Suppressor macrophage treated with lipopolysaccharide for 4 hours (primary cell): ENCODE measurements at regions not wholly inside any gene's neighbourhood (a gene's known extent, or its start where the extent isn't known, plus 50 kb on each side); places are given as distances from the start of the nearest gene placed in this dataset.

ENCODE experiments used
- DNase-seq: peaks from one replicate; pipeline ENCODE4 v3.0.0-alpha.2; 2020

DNA sequence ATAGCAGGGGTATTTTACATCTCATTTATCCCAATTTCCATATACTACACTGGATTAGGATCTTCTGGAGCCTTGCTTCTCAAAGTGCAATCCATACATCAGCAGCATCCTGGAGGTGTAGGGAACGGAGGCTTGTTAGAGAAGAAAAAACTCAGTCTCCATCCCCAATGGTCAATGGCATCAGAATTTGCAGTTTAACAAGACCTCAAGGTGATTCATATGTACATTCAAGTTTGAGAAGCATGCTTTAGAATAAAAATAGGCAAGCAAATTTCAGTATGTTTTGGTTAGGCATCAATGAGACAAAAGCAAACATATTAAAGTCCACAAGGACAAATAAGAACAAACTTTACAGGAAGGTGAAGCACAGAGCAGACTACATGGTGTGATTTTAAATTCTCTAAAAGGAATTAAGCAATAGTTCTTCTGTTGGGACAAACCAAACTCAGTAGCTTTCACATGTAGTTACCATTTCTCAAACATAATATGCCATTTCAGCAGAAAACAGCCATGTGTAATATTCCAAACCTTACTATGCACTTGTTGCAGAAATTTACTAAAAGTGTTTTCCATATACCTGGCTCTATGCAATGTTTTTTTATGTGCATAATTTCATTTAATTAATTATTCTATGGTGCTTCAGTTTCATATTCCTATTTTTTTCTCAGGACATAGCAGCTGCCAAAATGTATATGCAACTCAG is 360.3 kb upstream of the NECTIN3 start:
- no peak for DNase-seq

DNA sequence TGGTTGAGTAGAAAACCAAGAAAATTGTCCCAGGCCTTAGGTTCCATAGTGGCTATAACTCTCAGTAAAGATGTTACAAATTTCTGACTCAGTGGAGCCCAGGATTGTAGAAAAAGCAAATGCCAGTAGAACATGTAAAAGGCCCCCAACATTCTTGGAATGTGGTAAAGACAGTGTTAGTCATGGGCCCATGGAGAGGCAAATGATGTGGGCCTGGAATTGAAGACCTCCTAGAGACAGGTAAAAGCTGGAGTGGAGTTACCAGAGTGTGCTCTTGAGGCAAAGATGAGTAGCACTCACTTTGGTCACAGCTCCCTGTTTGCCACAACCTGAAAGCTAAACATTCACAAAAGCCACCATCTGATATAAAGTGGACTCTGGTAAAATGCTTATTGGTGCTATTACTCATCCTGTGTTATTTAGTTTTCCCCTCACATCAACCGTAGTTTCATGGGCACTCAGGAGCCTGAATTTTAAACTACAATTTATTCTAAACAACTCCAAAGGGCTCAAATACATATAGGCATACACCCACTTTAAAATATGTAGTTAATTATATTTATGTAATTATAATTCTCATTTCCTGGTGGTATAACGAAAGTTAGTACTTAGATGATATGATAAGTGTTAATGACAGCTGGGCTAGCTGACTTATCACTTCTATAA is 359.6 kb upstream of the NECTIN3 start:
- no peak for DNase-seq

DNA sequence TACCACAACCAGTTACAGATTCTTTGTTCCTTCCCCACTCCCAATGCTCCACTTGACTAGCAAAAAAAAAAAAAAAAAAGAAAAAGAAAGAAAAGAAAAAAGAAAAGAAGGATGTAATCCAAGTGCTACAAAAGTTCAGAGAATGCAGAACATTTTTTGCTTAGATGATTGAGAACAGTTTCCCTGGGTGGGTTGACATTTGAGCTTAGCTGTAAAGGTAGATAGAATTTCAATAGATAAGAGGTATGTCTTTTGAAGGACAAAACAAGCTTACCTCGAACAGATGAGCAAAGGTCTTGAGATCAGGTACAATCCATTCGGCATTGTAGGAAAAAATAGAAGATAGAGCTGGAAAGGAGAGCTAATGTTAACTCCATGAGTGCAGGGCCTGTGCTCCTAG is 344.6 kb upstream of the NECTIN3 start:
- DNase-seq, result no peak

DNA sequence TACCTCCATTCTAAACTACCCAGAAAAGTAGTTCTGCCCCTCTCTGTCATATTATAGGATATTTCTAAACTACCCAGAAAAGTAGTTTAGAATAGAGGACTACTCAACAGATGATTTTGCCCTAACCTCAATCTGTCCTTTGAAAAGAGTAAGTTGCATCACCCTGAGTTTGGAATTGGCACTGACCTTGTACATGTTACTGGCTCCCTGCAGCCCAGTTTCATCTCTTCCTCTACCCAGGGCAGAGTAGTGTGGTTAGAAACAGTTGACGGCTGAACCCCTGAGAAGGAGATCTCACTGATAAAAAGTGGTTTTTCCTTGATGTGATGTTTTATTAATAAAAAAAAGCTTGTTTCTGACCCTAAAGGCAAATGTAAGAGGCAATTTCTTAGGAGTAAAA is 340.5 kb upstream of the NECTIN3 start:
- no peak for DNase-seq

DNA sequence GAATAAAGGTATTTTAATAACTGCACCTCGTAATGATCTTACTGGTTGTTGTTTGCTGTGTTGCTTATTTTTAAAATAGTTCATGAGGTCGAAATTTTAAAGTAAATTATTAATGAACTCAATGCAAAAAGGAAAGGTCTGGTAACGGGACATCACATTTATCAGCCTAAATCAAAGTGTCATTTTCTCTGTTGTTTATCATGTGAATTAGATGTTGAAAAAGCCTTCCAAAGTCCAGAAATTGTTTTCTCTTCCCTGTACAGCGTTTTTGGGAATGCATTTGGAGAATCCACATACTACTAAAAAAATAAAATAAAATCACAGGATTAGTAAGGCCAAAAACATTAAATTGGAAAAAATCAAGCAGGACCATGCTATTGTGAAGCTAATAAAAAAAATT is 339.2 kb upstream of the NECTIN3 start:
- DNase-seq, result no peak

DNA sequence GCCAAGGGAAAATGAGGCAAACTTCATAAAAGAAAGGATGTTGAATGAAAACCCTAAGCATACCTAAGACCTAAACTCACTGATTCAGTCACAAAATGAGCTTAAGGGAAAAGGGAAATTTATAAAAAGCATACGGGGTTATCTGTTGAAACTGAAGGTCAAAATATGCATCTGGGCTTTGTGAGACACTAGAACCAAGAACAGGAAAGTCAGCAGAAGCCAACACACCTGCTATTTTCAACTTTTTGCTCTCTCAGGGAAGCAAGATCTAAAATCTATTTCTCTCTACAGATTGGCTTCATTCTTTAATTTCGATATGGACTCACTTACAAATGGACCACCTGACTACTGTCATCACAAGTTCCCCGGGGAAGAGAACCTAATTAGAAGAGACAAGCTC is 338.6 kb upstream of the NECTIN3 start:
- no peak for DNase-seq

DNA sequence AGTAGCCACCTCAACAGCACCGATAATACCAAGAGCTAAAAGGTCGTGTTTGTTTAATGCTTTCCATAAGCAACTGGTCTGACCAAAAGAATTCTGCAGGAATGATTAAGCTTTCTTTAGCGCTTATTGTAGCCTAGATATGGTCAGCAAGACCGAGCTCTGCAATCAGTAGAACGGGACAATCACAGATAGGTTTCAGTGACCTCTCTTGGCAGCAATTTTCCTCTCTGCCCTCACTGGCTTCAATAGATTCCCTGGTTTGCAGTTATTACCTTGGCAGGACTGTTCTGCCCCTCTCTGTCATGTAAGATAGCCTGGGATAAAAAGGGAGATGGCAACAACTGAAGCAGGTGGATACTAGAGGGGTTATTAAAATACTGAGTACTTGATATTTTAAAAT is 337.1 kb upstream of the NECTIN3 start:
- no peak for DNase-seq

DNA sequence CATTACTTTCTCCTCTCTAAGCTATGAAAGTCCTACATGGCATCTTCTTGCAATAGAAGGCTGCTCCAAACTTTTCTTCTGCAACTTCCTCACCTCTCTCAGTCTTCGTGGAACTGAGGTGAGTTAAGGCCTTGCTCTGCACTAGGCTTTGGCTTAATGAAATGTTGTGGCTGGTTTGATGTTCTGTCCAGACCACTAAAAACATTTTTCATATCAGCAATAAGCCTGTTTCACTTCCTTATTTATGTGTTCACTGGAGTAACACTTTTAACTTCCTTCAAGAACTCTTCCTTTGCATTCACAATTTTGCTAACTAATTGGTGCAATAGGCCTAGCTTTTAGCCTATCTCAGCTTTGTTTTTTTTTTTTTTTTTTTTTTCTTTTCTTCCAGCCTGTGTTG is 335.3 kb upstream of the NECTIN3 start:
- no peak for DNase-seq

DNA sequence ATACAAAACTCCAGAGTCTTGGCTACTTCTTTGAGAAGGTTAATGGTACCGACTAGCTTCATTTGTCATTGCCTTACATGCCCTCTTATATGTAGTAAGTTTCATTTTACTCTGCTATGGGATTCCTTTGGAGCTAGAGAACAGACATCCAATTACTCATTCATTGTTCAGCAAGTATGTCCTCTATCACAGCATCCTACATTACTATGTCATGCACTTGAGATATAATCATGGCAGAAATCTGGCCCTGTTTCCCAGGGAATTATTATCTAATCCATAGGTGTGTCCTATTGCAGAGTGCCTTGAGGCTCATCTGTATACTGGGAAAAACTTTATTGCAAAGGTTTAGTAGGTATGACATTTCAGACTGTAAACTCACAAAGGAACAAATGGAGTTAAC is 333.1 kb upstream of the NECTIN3 start:
- DNase-seq, result no peak

DNA sequence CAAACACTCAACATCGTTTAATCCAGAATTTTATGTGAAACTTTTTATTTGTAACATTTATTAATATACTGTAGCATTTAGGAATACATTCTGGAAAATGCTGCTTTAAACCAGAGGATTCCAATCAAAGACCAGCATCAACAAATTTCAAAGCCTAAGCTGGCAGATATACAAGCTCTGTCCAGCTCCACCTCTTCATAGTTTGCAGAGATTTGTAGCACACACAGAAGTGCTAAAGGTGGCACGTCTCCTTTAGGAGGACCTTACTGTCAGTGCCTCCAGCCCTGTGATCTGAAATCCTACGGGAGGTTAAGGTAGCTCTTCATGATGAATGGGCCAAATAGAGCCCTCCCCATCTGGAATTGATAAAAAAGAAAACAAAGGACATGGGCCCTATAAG is 329.7 kb upstream of the NECTIN3 start:
- DNase-seq, result no peak

DNA sequence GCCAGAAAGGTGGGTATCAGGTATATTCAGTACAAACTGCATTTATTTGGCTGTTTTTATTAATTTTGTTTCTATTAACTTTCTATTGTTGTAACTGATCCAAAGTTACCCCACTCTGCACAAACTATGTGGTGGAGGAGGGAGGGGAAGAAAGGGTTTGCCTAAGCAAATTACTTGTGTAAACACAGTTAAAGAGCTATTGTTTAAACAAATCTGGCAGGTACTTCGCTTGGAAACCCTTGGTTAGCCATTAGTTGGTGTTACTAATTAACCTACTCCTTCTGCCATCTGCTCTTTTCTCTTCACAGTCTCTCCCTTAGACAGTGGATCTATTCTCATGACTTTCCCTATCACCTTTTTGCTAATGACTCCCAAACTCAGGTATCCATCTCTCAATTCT is 328.4 kb upstream of the NECTIN3 start:
- DNase-seq, result no peak

DNA sequence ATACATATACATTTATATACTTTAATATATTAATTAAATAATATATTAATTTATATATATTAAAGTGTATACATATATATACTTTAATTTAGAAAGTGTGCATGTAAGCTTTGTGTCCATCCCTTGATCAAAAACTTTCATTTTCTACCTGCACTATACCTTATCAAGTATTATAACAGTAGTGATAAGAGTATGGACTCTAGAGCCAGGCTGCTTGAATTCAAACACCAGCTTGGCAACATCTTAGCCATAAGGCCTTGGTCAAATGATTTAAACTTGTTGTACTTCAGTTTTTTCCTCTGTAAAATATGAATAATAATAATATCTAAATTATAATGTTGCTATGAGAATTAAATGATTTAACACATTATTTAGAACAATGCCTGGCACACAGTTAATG is 327.6 kb upstream of the NECTIN3 start:
- no peak for DNase-seq

DNA sequence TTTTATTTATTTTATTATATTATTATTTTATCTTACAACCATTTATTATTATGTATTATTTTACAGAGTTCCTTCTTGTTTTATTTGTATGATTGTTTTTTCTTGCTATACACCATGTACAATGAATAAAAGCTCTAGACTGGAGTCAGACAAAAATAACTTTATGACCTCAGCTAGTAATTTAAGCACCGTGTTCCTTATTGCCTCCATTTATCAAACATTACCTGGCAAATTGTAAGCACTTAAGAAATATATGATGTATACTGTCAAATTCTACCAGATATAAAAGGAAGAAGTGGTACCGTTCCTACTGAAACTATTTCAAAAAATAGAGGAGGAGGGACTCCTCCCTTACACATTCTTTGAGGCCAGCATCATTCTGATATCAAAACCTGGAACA is 326.9 kb upstream of the NECTIN3 start:
- DNase-seq, result no peak

DNA sequence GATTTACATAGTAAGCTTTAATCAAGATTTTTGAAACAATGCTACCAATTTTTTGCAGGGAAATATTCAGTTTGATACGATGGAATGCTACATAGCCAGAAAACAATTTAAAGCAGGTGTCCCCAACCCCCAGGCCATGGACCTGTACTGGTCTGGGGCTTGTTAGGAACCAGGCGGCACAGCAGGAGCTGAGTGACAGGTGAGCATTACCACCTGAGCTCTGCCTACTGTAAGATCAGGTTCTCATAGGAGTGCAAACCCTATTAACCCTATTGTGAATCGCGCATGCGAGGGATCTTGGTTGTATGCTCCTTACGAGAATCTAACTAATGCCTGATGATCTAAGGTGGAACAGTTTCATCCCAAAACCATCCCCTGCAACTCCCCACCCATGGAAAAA is 322.6 kb upstream of the NECTIN3 start:
- DNase-seq, result no peak

DNA sequence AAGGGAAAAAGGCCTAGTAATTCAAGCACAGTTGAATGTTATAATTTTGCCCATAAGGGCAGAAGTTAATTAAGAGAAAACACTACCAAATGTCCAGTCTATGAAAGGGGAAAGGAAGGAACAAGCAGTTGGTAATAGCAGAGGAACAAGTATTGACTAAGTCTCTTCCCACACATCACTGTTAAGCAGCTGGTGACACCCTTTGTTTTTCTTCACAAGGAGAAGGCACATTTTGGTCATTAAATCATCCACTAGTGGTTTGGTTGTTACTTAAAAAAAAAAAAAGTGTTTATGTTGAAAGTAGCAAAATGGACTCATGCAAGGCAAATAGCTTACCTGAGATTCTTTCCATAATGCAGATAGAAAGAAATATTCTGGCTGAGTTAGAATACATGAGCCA is 321.4 kb upstream of the NECTIN3 start:
- DNase-seq, result no peak

DNA sequence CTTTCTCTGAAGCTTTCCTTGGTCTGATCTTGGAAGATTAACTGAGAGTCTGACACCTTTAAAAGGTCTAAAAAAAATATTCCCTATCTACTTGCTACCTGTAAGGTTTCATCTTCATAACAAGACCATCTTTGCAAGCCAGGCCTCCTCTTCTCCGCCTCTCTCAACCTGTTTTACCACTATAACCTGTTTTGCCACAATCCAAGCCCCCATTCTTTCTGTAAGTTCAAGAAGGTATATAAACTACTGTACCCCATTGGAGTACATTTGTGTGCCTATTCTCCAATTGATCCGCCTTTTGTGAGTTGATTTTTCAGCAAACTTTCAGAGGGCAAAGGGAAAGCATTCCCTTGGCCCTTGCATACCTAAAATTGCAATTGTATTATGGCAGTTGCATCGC is 319.3 kb upstream of the NECTIN3 start:
- no peak for DNase-seq

DNA sequence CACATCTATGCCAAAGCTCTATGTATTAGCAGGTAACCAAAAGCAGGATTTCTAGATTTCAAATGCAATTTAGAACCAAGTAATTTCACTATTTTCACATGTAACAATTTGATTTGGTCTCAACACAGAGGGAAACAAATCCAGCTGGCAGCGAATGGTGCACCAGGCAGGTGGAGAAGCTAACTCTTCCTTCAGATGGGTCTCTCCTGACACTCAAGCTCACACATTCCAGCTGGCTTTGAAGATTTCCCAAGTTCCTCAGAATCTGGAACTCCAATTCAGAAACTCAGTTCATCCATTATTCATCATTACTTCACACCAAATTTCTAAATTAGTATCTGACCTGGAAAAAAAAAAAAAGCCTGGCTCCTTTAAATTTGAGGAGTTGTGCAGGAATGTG is 318.1 kb upstream of the NECTIN3 start:
- DNase-seq, result no peak

DNA sequence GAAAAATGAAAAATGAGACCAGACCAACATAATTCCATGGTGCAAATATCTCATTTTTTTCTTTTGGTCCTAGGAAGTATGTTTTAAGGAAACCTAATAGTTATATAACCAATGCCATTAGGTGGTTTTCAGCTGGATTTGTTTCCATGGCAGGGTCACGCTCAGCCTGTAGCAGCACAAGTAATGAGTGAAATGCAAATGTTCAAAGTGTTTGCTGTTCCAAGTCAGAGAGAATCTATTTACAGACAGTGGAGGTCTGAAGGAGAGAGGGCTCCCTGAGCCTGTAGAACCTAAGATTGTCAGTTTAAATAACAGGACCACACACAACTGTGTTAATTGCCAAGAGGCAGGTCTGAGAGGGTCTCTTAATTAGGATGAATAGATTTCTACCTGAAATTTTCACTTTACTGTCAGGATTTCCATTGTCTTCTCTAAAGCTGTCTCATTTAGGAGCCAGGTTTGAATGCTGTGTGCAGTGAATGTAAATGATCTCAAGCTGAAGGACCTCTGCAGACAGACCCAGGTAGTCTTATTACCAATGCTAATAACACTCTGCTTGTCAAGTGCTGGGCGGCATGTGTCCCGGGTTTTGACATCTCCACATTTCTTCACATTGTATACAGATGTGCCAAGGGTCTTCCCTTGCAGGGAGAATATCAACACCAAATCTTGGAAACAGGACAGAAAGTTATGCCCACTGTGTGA is 317.3 kb upstream of the NECTIN3 start:
- DNase-seq, result no peak

DNA sequence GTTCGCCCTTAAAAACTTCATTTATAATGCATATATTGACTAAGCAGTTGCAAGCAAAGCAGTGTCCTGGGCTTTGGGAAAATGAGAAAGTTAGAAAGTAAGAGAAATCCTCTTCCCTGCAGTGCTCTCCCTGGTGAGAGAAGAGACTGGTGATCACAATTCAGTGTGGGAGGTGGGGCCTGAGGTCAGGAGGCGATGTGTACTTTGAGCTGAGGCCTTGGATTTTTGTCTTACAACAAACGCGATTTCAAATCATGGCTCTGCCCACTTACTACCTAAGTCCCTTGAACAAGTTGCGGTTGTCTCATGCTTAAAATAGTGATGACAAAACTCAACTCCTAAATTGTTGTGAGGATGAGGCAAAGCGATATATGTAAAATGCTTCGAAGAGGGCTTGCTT is 316.3 kb upstream of the NECTIN3 start:
- no peak for DNase-seq

DNA sequence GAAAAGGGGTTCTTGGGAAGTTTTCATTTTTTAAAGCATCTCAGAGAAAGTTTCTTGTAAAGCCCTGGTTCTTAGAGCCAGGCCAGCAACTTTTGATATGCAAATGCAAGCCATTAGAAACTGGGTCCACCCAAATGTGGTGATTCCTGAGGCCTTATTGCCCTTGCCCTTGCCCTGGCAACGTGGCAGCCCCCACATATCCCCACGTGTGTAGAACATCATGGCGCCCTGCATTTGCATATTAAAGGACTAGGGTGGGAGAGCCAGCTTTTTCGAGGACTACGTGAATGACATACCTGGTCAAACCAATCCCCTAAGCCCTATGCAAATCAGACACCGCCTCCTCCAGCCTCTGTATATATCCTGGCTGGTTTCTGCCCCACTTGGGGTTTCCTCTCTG is 314.9 kb upstream of the NECTIN3 start:
- no peak for DNase-seq

DNA sequence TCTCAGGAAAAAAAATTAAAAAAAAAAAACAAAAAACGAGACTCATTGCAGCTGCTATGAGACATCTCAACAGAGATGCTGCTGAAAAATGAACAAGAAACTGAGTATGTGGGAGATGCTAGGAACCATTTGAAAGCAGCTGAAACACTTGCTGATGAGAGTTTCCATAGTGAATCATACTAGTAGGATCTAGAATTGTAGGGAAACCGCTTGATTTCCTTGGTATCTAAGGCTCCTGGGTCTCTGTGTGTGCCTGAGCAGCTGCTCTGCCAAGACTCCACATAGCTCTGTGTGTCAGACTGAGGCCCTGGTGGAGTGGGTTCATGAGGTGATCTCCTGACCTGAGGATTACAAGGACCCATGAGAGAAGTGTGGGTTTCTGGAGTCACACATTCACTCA is 313.4 kb upstream of the NECTIN3 start:
- no peak for DNase-seq

DNA sequence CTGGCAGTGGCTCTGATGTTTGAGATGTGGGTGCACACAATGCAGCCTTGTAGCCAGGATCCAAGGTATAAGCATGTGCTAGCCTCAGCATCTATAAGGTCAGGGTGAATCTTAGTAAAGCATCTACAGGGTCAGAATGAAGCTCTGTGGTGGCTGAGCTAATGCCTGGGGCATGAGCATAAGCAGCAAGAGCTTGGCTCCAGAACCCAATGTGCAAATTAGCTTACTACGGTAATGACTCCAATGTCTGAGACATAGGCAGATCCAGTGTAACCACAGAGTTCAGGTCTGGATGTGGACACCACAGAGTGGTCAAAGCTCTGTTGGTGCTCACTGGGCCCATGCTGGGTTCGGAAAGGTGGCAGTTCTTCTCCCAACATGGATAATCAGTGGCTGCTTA is 304.5 kb upstream of the NECTIN3 start:
- DNase-seq, result no peak

DNA sequence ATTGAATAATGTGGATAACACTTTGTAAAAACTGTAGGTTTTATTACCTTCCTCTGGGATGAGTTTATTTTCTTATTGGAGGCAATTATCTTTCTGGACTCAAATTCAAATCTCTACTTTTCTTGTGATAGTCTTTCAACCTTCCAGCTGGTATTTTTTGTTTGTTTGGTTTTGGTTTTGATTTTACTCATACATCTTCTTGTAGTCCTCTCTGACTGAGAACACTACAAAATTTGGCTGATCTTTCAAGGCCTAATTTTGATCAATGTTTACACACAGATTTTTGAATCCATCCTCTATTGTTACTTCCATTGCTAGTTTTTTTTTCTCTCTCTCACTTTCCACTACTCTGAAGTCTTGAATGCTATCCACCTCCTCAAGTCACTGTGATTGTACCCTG is 303.8 kb upstream of the NECTIN3 start:
- no peak for DNase-seq

DNA sequence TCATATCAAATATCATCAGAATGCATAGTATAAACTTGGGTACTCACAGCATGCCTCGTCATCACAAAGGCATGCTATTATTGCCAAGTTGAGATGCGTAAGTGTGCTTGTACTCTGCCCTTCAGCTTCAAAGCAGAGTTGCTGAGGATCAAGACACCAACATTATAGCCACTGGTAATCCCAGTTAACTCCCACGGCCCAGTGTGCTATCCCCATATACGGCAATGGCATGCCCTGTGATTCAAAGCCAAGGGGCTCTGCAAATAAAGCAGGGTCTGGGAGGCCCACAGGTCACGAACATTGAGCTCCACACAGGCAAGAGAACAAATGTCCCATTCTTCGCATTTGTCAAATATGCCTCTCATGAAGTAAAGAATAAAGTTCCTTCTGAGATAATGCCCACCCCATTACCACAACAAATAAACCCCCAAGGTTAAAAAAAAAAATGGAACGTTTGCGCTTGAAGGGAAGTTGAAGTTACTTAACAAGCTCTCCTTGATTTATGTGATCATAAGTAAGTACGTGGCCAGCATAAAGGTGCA is 298.1 kb upstream of the NECTIN3 start:
- DNase-seq, result no peak
